GM21576 (cell line): ENCODE measurements at regions not wholly inside any gene's neighbourhood (a gene's known extent, or its start where the extent isn't known, plus 50 kb on each side); places are given as distances from the start of the nearest gene placed in this dataset.
"Not testable (repeated sequence)": the region's sequence is repeated elsewhere in the genome, so short reads cannot be mapped to it uniquely, and the experiment has no call there.

Experiments
- ATAC-seq: cut with Tn5 transposase; IDR thresholded peaks from one replicate; pipeline ENCODE4 v1.9.1; 2021; ENCODE audit warnings: mild to moderate bottlenecking, moderate library complexity; ENCODE audit not compliant: unreplicated experiment

DNA sequence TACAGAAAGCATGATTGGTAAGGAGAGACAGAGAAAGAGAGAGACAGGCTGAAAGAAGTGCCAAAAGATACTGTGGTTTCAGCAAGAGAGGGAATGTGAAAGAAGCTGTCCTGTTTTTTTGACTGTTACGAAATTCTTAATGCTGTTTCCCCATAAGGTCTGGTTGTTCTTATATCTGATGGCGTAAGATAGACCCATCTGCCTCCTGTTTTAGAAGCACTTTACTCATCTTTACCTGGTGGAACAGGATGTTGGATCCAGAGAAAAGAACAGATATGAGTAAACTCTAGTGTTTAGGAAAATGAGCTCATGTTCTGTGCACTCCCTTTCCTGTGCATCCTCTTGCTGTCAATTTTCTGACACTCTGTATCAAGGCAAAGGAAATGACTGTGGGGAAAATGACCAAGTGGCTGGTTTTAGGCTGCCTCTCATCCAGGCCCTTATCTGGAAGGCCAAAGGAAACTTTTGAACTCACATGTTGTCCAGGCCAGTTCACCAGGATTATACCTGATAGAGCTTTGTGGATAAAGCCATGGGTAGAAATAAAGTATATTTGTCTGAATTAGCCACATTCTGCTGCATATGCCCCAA lies 311.7 kb upstream of the HTR2C start:
- ATAC-seq = no peak

DNA sequence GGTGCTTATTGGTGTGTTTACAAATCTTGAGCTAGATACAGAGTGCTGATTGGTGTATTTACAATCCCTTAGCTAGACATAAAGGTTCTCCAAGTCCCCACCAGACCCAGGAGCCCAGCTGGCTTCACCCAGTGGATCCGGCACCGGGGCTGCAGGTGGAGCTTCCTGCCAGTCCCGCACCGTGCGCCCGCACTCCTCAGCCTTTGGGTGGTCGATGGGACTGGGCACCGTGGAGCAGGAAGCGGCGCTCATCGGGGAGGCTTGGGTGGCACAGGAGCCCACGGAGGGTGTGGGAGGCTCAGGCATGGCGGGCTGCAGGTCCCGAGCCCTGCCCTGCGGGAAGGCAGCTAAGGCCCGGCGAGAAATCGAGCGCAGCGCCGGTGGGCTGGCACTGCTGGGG lies 313.5 kb upstream of the HTR2C start:
- ATAC-seq = not testable (repeated sequence)

DNA sequence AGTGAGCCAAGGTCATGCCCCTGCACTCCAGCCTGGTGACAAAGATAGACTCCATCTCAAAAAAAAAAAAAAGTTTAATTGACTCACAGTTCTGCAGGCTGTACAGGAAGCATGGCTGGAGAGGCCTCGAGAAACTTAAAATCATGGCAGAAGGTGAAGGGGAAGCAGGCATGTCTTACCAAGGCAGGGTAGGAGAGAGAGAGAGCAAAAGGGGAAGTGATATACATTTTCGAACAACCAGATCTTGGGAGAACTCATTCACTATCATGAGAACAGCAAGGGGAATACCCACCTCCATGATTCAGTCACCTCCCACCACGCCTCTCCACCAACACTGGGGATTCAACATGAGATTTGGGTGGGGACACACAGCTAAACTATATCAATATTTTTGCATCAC lies 315.2 kb upstream of the HTR2C start:
- no peak for ATAC-seq

DNA sequence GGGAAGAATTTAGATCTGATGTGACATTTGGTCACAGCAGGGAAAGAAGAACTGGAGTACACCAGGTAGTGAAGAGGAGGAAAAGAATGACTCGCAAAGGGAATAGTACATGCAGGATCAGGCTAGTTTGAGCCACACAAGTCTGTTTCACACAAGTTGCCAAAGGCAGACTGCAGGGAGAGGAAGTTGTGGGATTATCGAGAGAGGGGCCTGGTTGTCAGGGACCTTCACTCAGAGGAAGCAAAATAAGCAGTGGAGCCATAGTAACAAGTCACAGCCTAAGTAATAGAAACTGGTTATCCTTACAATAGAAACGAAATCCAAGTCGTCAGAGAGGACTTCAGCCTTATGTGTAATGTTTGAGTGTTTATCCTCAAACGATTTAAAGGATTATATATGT lies 316.7 kb upstream of the HTR2C start:
- ATAC-seq = no peak

DNA sequence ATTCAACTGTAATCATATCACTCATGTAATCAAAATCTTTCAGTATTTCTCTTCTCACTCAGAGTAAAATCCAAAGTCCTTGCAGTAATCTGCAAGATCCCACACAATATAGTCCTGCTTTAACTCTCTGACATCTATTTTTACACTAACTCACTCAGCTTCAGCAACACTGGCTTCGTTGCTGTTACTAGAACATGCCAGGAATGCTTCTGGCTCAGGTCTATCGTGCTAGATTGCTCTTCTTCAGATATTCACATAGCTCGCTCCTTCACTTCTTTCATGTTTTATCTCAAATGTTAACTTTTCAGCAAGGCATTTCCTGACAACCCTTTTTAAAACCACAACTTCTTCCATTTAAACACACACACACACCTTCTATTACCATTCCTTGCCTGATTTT lies 331.7 kb upstream of the HTR2C start:
- no peak for ATAC-seq

DNA sequence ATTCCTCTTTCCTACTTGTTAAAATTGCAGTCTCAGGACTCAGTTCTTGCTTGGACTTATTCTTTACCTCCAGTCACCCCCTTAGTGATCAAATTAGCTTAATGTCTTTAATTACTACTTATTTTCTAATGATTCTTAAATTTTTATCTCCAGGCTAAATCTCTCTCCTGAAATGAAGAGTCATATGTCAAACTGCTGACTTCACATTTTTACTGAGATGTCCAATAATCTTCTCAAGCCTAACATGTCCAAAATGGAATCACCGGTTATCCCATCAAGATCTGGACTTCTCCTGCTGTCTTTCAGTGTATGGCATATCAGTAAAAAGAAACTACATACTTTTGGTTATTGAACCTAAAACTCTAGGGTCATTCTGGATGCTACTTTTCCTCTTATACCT lies 332.3 kb upstream of the HTR2C start:
- no peak for ATAC-seq

DNA sequence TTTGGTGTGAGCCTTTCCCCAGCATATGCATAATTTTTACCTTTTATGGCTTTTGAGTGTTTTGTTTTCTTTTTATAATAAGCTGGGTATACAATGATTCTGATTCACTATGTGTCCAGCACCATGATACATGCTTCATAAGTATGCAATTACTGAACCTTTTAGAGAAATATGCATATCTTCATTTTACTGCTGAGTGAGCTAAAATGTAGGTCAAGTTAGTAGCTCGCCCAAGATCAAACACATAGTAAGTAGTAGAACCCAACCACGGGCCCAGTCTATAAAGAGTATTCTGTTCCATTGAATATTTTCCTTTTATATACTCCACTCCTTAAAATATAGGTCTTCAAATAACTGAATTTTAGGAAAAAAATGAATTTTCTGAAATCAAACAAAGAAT lies 362.4 kb upstream of the HTR2C start:
- no peak for ATAC-seq

DNA sequence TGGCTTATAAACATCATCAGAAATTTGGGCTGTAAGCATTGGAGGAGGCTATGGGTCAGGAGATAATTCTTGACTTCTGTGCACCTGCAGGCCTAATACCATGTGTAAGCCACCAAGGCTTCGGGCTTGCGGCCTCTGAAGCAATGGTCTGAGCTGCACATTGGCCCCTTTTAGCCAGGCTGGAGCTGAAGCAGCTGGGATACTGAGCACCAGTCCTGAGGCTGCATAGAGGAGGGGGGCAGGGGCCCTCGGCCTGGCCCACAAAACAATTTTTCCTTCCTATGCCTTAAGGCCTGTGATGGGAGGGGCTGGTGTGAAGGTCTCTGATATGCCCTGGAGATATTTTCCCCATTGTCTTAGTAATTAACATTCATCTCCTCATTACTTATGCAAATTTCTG lies 373.0 kb upstream of the HTR2C start:
- no peak for ATAC-seq

DNA sequence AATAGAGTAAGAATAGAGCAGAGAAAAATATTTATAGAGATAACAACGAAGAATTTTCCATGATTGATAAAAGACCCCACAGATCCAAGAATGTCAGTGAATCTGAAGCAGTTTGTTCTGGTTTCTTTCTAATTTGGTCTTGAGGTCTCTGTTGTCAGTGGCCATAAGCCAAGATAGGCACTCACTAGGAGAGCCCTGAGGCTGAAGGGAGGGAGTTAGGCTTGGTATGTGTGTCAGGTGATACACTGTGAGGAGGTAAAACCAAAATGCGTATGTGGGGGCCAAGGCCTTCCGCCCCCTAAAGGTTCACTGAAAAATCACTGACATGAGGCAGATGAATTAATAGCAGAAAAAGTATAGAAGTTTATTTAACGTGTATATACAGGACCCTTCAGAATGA lies 382.3 kb upstream of the HTR2C start:
- no peak for ATAC-seq

DNA sequence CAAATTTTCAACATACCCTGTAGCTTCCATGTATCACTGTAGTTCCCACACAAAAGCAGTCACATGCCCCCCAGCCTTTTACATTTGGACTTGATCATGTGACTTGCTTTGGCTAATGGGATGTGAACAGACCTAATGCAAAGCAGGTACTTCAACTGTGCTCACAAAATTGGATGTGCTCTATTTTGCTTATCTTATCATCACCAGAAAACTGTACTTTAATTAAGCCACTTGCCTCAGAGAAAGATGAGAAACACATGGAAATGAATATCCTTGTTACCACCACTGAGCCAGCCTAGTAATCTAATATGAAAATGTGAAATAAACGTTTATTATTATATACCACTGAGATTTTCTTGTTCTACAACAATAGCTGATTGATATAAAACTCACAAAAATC lies 402.7 kb upstream of the HTR2C start:
- ATAC-seq = no peak

DNA sequence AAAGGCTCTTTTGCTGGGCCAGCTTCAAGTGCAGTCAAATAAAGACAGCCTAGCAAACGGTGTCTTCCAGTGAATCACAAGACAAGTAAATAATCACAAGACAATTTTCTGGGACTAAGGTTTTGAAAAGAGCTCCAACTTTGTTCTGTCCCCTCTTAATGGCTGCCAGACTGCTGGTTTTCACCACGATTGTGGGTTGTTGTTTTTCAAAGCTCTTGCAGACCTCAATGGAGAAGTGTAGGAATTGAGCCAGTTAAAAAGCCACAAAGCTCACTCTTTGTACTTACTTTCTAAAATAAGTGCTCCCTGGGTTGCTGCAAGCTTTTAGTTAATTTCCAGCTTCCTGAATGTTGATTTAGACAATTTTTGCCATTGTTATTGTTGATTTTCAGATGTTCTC lies 405.8 kb upstream of the HTR2C start:
- ATAC-seq = no peak

DNA sequence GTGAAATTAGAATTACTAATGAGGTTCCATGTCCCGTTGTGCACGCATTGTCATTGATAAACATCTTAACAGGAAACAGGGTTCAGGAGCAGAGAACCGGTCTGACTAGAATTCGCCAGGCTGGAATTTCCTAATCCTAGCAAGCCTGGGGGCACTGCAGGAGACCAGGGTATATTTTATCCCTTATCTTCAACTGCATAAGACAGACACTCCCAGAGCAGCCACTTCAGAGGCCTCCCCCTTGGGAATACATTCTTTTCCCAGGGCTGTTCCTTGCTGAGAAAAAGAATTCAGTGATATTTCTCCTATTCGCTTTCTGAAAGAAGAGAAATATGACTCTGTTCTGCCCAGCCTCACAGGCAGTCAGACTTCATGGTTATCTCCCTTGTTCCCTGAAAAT lies 416.6 kb upstream of the HTR2C start:
- not testable (repeated sequence) for ATAC-seq

DNA sequence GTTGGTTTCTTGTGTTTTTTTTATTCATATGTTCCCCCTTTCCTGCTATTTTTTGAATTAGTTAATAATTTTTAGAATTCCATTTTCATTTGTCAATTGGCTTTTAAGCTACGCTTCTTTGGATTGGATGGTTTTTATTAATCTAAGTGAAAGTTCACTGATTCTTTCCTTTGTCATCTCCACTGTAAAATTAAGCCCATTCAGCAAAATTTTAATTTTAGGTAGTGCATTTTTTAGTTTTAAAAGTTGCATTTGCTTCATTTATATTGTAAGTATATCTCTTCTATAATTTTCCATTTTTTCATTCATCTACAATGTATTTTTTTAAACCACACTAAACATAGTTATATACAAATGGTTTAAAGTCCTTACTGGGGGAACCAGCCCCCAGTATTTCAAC lies 417.3 kb upstream of the HTR2C start:
- no peak for ATAC-seq

DNA sequence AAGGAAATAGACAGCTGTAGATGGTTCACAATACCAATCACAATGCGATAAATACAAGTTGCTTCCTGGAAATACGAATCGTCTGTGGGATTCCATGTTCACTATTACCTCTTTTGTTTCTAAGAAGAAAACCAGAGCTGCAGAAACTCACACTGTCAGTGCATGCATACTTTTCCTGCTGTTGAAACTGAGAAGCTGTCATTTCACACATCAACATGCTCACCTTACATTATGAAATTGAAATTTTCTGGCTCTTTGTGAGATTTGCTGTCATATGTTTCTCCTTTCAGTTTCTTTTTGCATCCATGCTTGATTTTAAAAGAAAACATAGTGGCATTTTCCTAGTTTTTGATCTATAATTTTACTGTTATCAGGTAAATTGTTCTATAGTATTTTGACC lies 418.3 kb upstream of the HTR2C start:
- ATAC-seq = no peak

DNA sequence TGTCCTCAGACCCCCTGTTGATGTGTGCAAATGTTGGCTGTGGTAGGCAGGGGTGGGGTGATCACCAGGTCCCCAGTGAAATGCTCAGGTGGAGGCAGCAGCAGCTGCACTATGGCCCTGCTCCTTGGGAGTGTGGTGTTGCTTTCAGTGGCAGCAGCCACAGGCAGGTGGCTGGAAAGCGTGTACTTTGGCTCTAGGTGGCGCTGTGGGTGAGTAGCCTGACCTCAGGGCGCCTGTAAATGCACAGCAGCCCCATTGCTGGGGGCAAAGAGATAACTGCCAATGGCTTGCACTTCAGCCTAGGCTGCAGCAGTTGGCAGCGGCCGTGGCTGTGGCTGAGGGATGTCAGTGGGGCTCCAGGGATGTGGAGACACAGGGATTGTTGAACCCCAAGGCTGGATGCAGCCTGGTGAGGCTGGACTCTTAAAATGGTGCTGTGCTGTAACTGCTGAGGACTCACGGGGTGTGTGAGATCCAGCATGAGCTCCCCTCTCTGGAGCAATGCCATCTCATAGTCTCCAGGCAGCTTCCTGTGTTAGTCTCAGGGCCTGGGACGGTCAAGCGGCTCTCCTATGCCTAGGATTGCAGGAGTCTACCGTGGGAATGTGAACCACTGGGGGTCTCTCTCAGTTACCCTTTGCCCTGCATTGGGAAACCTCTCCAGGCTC lies 421.7 kb upstream of the HTR2C start:
- no peak for ATAC-seq

DNA sequence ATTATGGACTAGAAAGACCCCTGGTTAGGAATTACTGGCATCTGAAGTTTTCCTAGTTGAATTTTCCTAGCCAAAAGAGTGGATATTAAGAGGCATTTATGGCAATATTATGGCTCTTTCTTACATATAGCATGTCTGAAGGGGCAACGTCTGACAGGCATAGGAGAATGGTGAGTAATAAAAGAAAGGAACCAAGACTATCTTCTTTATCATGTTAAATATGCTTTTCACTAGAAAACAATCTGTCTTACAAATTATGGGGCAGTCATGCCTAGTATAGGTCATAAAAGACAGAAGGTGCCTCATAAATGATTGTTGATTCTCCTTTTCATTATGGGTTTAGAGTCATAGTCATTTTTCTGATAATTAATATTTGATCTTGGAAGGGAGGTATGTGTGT lies 431.1 kb upstream of the HTR2C start:
- ATAC-seq = no peak

DNA sequence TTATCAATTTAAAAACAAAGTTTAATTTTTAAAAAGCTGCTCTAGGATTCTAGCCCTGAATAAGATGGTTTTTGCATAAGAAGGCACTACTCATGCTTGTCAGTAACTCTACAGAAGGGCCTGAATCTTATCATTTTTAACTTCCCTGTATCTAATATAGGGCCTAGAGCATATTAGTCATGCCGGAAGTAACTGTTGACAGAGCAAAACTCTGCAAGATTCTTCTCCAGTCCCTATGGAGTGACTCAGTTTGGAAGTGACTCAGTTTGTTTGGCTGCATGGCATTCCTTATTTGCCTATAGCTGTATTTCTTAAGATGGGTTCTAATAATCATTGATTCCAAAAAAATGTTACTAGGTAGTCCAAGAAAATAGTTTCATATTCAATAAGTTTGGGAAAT lies 431.8 kb upstream of the HTR2C start:
- ATAC-seq = no peak

DNA sequence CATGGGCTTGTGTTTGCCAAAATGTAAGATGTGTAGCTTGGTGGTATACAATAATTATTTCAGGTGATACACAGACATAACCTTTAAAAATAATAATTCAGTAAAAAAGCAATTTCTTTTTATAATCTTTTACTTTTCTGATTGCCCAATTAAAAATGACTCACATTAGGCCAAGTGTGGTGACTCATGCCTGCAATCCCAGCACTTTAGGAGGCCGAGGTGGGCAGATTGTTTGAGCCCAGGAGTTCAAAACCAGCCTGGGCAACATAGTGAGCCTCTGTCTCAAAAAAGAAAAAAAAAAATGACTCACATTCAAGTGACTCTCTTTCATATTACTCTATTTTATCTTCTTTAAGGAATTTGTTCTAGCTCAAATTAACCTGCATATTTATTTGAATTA lies 449.4 kb upstream of the HTR2C start:
- no peak for ATAC-seq

DNA sequence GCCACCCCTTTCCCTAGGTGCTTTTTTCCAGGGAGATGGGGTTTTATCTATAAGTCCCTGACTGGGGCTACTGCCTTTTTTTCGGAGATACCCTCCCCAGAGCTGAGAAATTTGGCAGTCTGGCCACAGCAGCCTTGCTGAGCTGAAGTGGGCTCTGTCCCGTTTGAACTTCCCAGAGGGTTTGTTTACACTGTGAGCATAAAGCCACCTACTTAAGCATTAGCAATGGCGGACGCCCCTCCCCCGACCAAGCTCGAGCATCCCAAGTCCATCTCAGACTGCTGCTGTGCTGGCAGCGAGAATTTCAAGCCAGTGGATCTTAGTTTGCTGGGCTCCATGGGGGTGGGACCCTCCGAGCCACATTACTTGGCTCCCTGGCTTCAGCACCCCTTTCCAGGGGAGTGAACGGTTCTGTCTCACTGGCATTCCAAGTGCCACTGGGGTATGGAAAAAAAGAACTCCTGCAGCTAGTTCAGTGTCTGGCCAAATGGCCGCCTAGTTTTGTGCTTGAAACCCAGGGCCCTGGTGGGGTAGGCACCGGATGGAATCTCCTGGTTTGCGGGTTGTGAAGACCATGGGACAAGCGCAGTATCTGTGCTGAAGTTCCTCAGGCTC lies 456.4 kb upstream of the HTR2C start:
- ATAC-seq = no peak

DNA sequence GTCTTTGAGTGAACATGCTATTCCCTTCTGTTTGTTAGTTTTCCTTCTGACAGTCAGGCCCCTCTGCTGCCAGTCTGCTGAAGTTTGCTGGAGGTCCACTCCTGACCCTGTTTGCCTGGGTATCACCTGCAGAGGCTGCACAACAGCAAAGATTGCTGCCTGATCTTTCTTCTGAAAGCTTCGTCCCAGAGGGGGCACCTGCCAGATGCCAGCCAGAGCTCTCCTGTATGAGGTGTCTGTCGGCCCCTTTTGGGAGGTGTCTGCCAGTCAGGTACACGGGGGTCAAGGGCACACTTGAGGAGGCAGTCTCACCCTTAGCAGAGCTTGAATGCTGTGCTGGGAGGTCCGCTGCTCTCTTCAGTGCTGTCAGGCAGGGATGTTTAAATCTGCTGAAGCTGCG lies 456.9 kb upstream of the HTR2C start:
- ATAC-seq = no peak

DNA sequence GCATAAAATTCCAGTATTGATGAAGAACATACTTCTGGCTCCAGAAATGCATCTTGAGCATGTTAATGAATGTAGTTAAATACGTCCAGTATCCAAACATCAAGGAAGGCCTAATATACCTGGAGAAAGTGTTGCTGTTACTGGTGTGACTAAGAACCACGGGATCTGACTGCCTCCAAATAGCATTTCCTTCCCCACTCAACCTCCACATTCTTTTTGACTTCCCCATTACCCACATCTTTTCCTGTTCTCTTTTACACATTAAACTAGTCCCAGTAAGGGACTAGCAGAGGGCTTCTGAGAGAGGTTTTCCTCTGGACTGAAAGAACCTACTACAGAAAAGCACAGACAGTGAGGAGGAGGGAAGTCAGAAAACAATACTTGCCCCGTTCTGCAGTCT lies 482.8 kb upstream of the HTR2C start:
- no peak for ATAC-seq

DNA sequence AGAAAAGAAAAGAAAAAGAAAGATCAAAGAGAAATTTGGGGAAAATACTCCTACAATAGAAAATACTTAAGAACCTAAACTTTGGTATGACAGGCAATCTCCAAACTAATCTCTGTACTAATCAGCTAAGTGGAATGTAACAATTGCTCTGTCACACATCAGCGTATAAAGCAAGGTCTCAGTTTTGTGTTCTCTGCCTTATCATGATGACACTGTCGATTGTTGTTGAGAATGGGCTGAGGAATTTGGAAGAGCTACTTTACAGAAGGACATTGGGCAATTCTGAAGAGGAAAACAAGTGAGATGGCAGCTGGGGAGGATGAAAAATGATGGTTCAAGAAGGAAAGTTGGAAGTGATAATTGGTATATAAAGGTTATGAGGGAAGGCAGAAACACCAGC lies 486.0 kb upstream of the HTR2C start:
- no peak for ATAC-seq

DNA sequence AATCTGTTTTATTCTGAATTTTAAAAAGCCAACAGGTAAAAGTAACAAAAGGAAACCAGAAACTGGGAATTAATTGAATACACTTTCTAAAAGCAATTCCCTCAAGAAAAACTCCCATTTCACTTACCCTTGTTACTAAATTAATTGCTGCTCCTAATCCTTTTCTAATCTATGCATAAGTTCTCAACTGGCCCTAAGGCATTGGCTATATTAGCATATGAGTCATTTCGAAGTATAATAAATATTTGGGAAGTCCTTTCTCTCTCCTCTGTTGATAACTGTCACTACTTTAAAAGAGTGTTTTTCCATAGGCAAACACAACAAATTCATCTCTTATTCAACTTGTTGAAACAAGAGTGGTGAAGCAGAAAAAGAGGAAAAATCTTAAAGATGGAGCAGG lies 486.5 kb upstream of the HTR2C start:
- ATAC-seq = no peak
